HUES64 (cell line): ENCODE measurements at regions not wholly inside any gene's neighbourhood (a gene's known extent, or its start where the extent isn't known, plus 50 kb on each side); places are given as distances from the start of the nearest gene placed in this dataset.

Source experiments
- H3K27ac ChIP-seq: 2 replicates; pipeline ENCODE4 v1.7.0; 2013; ENCODE audit warnings: low read depth, low read length, inconsistent platforms
- H3K27me3 ChIP-seq: 2 replicates; pipeline ENCODE4 v1.6.1; 2013; ENCODE audit warnings: mild to moderate bottlenecking, low read length; ENCODE audit not compliant: insufficient read depth
- H3K36me3 ChIP-seq: 2 replicates; pipeline ENCODE4 v1.6.1; 2013; ENCODE audit warnings: mild to moderate bottlenecking, low read length; ENCODE audit not compliant: insufficient read depth
- H3K4me1 ChIP-seq: 2 replicates; pipeline ENCODE4 v1.6.1; 2013; ENCODE audit warnings: mild to moderate bottlenecking, low read length, moderate library complexity; ENCODE audit not compliant: insufficient read depth
- H3K4me3 ChIP-seq: 2 replicates; pipeline ENCODE4 v1.5.1; 2013; ENCODE audit warnings: mild to moderate bottlenecking, low read length, moderate library complexity
- H3K9ac ChIP-seq: 2 replicates; pipeline ENCODE4 v1.6.1; 2013; ENCODE audit warnings: mild to moderate bottlenecking, low read depth, low read length
- H3K9me3 ChIP-seq: 2 replicates; pipeline ENCODE4 v1.6.1; 2013; ENCODE audit warnings: low read depth, low read length; ENCODE audit not compliant: insufficient read depth
- WGBS: fragments of 150-250, 120-280 bp; methylation state at CpG from one replicate; pipeline ENCODE4 v1.1.7; 2013; ENCODE audit warnings: missing lambda C conversion rate; 5-methylcytosine and 5-hydroxymethylcytosine counted together

- Histone ChIP-seq H3K9me3 (no peaks in the 10 kb centered on the region), H3K36me3 (no peaks in the 10 kb centered on the region), H3K4me1 (no peaks in the 10 kb centered on the region), H3K27ac (no peak overlapping the region), H3K27me3 (no peaks in the 10 kb centered on the region), H3K9ac (no peak overlapping the region), H3K4me3 (no peak overlapping the region)
- 96% methylated on average over 3 of the region's 3 CpGs for WGBS
These were observed 241.9 kb upstream of the FLRT2 start for GRCh38 chr14:85288041-85288440.

GRCh38 chr14:85291731-85292130 is 238.2 kb upstream of the FLRT2 start:
- 96% methylated on average over 3 of the region's 3 CpGs for WGBS
- H3K27ac ChIP-seq, result no peak overlapping the region
- no peaks in the 10 kb centered on the region for H3K9me3 ChIP-seq
- H3K36me3 ChIP-seq, result no peaks in the 10 kb centered on the region
- H3K4me3 ChIP-seq, result no peak overlapping the region
- H3K4me1 ChIP-seq, result no peaks in the 10 kb centered on the region
- no peaks in the 10 kb centered on the region for H3K27me3 ChIP-seq
- no peak overlapping the region for H3K9ac ChIP-seq

- WGBS, result 91% methylated on average over 6 of the region's 6 CpGs
- H3K27me3 ChIP-seq, result no peaks in the 10 kb centered on the region
- no peaks in the 10 kb centered on the region for H3K36me3 ChIP-seq
These were observed 236.2 kb upstream of the FLRT2 start for GRCh38 chr14:85293612-85294234.

GRCh38 chr14:85295318-85295717 is 234.6 kb upstream of the FLRT2 start:
- Histone ChIP-seq H3K9ac (no peak overlapping the region), H3K27ac (no peak overlapping the region), H3K4me1 (no peaks in the 10 kb centered on the region), H3K36me3 (no peaks in the 10 kb centered on the region), H3K27me3 (no peaks in the 10 kb centered on the region), H3K4me3 (no peak overlapping the region), H3K9me3 (no peaks in the 10 kb centered on the region)
- 95% methylated on average over 1 of the region's 1 CpG for WGBS

More at GRCh38 chr14:85293612-85294234, 236.2 kb upstream of the FLRT2 start:
- no peak overlapping the region for H3K4me3 ChIP-seq
- H3K9me3 ChIP-seq, result no peaks in the 10 kb centered on the region
- H3K4me1 ChIP-seq, result no peaks in the 10 kb centered on the region
- no peak overlapping the region for H3K27ac ChIP-seq
- no peak overlapping the region for H3K9ac ChIP-seq

- Histone ChIP-seq H3K4me1 (no peaks in the 10 kb centered on the region), H3K9me3 (no peaks in the 10 kb centered on the region), H3K9ac (no peak overlapping the region), H3K27me3 (no peaks in the 10 kb centered on the region), H3K36me3 (no peaks in the 10 kb centered on the region), H3K4me3 (no peak overlapping the region), H3K27ac (no peak overlapping the region)
- WGBS, result 83% methylated on average over 3 of the region's 3 CpGs
These were observed 233.3 kb upstream of the FLRT2 start for GRCh38 chr14:85296456-85297210.

- 98% methylated on average over 1 of the region's 1 CpG for WGBS
- Histone ChIP-seq H3K36me3 (no peaks in the 10 kb centered on the region), H3K4me3 (no peak overlapping the region)
These were observed 229.8 kb upstream of the FLRT2 start for GRCh38 chr14:85300107-85300506.

GRCh38 chr14:85301506-85301905 is 228.4 kb upstream of the FLRT2 start:
- 94% methylated on average over 3 of the region's 4 CpGs for WGBS
- no peaks in the 10 kb centered on the region for H3K27me3 ChIP-seq
- H3K4me1 ChIP-seq, result no peaks in the 10 kb centered on the region
- no peak overlapping the region for H3K9ac ChIP-seq
- no peak overlapping the region for H3K27ac ChIP-seq
- no peak overlapping the region for H3K4me3 ChIP-seq
- no peaks in the 10 kb centered on the region for H3K9me3 ChIP-seq
- no peaks in the 10 kb centered on the region for H3K36me3 ChIP-seq

More at GRCh38 chr14:85300107-85300506, 229.8 kb upstream of the FLRT2 start:
- Histone ChIP-seq H3K27me3 (no peaks in the 10 kb centered on the region), H3K9ac (no peak overlapping the region), H3K27ac (no peak overlapping the region), H3K9me3 (no peaks in the 10 kb centered on the region), H3K4me1 (no peaks in the 10 kb centered on the region)

GRCh38 chr14:85306024-85306423 is 223.9 kb upstream of the FLRT2 start:
- H3K4me1 ChIP-seq, result peaks cover 3% of the 10 kb centered on the region; the same call in 1 of the 2 replicates
- H3K4me3 ChIP-seq, result no peak overlapping the region
- H3K9ac ChIP-seq, result no peak overlapping the region
- no peaks in the 10 kb centered on the region for H3K27me3 ChIP-seq
- no peaks in the 10 kb centered on the region for H3K9me3 ChIP-seq
- WGBS, result 94% methylated on average over 3 of the region's 3 CpGs
- H3K36me3 ChIP-seq, result no peaks in the 10 kb centered on the region
- H3K27ac ChIP-seq, result no peak overlapping the region

- H3K36me3 ChIP-seq, result no peaks in the 10 kb centered on the region
- WGBS, result 86% methylated on average over 7 of the region's 8 CpGs
- no peak overlapping the region for H3K9ac ChIP-seq
- H3K4me3 ChIP-seq, result no peak overlapping the region
- no peak overlapping the region for H3K27ac ChIP-seq
- no peaks in the 10 kb centered on the region for H3K27me3 ChIP-seq
- H3K4me1 ChIP-seq, result peaks cover 18% of the 10 kb centered on the region
- H3K9me3 ChIP-seq, result no peaks in the 10 kb centered on the region
These were observed 221.2 kb upstream of the FLRT2 start for GRCh38 chr14:85308531-85309300.

- Histone ChIP-seq H3K27me3 (no peaks in the 10 kb centered on the region), H3K9me3 (no peaks in the 10 kb centered on the region), H3K4me3 (no peak overlapping the region), H3K9ac (no peak overlapping the region), H3K27ac (no peak overlapping the region), H3K4me1 (peaks cover 35% of the 10 kb centered on the region), H3K36me3 (no peaks in the 10 kb centered on the region)
- 97% methylated on average over 8 of the region's 8 CpGs for WGBS
These were observed 219.3 kb upstream of the FLRT2 start for GRCh38 chr14:85310491-85311272.
